GM18511 (cell line): ENCODE measurements at regions not wholly inside any gene's neighbourhood (a gene's known extent, or its start where the extent isn't known, plus 50 kb on each side); places are given as distances from the start of the nearest gene placed in this dataset.
A peak's percentile ranks its signal among the peaks of the same experiment; 100 is the strongest.
"Not testable (repeated sequence)": the region's sequence is repeated elsewhere in the genome, so short reads cannot be mapped to it uniquely, and the experiment has no call there.

Experiments used
- ATAC-seq: cut with Tn5 transposase; IDR thresholded peaks from one replicate; pipeline ENCODE4 v1.9.1; 2021; ENCODE audit warnings: mild to moderate bottlenecking, moderate library complexity; ENCODE audit not compliant: unreplicated experiment

DNA sequence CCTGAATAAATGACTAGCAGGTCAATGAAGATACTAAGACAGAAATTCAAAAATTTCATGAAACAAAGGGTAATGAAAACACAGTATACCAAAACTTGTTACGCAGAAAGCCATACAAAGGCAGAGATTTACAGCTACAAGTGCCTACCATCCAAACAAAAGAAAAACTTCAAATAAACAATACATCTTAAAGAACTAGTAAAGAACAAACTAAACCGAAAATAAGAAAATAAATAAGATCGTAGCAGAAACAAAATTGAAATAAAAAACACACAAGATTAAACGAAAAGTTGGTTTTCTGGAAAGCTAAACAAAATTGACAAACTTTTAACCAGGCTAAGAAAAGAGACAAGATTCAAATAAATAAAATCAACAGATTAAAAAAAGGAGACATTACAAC, 51.5 kb downstream of the VPREB1 start:
- not testable (repeated sequence) for ATAC-seq

DNA sequence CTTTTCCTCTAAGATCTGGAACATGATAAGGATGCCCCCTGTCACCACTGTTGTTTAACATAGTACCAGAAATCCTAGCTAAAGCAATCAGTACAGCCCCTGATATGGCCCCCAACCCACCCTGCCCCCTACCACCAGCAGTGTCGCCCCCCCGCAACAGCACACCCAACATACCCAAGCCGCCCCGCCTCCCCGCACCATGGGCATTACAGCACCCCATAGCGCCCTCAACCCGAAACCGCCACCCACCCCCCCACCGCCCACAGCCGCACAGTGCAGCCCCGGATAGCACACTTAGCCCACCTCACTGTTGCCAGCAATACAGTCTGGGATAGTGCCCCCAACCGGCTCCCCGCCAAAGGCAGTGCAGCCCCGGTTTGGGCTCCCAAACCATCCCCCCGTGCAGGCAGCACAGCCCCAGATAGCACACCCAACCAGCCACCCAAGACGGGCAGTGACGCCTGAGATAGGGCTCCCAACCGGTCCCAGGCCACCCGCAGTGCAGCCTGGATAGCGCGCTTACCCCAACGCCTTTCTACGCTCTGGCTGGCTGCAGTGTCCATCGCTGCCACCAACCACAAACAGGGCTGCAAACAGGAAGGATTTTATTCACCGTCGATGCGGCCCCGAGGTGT, 52.7 kb downstream of the VPREB1 start:
- not testable (repeated sequence) for ATAC-seq

DNA sequence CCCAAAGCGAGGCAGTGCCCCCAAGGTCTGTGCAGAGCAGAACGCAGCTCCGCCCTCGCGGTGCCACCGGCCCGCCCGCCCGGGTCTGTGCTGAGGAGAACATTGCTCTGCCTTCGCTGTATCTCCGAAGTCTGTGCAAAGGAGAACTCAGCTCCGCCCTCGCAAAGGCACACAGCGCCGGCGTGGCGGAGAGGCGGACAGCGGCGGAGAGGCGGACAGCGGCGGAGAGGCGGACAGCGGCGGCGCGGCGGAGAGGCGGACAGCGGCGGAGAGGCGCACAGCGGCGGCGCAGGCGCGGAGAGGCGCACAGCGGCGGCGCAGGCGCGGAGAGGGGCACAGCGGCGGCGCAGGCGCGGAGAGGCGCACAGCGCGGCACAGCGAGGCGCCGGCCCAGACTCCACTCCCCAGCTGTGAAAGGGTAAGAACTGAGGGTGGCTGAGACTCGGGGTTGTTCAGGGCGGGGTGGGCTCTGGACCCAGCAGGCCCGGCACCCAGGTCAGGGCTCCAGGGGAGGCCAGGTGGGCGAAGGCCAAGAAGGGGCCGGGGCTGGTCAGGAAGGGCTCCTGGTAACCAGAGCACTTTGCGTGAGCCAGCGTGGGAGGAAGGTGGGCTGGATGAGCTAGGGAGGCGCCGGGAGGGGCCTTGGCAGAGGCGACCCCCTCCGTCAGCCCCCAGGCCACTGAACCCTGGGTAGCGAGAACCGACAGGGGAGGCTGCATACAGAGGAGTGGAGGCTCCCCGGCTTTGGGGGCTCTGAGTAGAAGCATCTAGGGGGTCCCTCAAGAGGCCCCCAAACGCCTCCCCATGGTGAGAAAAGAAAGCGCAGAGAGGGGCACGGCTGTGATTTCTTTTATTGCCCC, 53.4 kb downstream of the VPREB1 start:
- ATAC-seq: not testable (repeated sequence)

DNA sequence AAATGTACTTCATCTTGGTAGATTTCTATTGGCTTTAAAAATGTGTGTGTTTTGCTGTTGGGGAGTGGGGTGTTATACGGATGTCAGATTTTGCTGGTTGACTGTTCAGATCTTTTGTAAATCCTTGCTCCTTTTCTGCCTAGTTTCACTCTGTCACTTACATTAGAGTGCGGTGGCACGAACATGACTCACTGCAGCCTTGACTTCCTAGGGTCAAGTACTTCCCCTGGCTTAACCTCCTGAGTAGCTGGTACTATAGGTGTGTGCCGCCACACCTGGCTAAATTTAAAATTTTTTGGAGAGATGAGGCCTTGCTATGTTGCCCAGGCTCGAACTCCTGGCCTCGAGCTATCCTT, 54.0 kb downstream of the VPREB1 start:
- ATAC-seq: not testable (repeated sequence)

DNA sequence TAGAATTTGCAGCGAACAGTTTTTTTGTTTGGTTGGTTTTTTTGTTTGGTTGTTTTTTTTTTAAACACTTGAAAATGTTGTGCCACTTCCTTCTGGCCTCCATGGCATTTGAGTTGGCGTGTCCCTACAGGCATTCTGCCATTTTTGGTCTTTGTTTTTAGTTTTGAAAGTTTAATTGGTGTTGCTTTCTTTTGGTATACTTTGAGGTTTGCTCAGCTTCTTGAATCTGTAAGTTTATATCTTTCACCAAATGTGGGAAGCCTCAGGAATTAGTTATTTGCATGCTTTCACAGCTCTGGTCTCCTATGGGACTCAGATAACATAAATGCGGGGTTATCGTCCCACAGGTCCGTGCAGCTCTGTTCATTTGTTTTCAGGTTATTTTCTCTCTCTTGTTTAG, 55.9 kb downstream of the VPREB1 start:
- not testable (repeated sequence) for ATAC-seq

DNA sequence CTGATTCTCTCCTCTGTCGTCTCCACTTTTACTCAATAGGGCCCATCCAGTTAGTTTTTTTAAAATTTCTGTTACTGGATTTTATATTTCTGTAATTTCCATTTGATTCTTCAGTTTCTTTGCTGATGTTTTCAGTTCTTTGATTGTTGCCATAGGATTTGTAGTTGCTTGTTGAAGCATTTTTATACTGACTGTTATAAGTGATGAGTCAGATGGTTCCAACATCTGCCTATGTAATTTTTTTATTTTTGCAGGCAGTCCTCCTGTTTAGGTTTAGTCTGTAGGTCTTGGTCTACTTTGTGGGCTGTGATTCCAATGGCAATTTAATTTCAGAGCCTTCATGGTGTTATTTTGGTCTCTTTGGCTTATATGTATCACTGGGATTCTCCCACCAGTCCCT, 56.4 kb downstream of the VPREB1 start:
- not testable (repeated sequence) for ATAC-seq

DNA sequence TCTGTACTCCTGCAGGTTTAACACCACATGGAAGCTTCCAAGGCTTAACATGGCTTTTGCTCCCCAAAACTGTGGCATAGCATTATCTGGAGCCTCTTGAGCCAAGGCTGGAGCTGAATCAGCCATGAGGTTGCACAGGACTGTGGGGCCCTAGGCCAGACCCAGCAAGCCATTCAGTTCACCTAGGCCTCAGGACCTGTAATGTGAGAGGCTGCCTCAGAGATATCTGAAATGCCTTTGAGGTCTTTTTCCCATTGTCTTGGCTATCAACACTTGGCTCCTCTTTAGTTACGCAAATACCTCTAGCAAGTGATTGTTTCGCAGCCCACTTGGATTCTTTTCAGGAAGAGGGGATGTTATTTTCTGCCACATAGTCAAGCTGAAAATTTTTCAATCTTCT, 72.0 kb downstream of the VPREB1 start:
- ATAC-seq: no peak

DNA sequence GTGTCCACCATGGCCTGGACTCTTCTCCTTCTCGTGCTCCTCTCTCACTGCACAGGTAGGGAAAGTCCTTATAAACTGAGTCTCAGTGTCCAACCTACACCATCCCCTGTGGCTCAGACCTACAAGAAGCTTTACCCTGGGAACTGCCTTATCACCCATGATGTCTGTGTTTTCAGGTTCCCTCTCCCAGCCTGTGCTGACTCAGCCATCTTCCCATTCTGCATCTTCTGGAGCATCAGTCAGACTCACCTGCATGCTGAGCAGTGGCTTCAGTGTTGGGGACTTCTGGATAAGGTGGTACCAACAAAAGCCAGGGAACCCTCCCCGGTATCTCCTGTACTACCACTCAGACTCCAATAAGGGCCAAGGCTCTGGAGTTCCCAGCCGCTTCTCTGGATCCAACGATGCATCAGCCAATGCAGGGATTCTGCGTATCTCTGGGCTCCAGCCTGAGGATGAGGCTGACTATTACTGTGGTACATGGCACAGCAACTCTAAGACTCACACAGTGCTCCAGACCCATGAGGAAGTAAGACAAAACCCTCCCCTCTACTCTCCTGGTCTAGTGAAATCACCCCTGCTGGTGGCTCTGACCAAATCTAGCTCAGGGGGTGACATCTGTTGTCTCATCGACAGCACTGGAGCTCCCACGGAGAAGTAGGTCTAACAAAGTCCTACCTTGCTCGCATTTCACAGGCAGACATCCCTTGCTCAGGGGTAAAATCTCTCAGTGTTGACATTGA, 74.3 kb downstream of the VPREB1 start:
- no peak for ATAC-seq

DNA sequence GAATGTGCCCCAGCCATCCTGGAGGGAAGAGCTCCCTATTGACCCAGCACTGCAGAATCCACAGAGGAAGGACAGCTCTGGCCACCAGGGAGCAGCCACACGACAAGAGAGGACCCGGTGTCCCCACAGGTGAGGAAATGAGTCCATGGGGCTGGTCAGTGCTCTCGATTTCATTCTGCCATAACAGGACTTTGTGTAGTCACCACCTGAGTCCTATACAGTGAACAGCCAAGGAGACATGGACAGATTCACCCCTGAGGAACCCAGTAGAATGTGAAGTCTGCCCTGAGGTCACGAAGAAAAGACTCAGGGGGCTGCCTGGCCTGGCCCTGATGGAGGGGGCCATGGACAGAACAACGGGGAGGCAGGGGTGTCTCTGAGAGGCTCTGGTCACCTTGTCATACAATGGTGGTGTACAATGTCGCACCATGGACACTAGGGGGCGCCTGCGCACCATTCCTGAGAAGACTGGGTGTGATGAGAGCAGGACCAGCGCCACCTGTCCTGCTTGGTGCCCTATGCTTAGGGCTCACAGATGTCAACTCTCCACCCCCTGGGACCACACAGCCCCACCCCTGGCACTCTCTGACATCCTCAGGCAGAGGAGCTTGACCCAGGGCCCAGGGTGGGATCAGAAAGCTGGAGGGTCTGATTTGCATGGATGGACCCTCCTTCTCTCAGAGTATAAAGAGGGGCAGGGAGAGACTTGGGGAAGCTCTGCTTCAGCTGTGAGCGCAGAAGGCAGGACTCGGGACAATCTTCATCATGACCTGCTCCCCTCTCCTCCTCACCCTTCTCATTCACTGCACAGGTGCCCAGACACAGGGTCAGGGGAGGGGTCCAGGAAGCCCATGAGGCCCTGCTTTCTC, 77.4 kb downstream of the VPREB1 start:
- peak; percentile 82 for ATAC-seq

DNA sequence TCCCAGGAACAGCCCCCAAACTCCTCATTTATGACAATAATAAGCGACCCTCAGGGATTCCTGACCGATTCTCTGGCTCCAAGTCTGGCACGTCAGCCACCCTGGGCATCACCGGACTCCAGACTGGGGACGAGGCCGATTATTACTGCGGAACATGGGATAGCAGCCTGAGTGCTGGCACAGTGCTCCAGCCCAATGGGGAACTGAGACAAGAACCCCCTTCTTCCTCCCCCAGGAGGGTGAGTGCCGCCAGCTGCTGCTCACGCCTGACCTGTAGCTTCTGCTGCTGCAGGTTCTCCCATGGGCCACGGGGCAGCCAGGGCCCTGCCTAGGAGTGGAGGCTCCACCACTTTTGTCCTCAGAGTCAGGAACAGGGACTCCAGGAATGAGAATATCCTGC, 78.2 kb downstream of the VPREB1 start:
- ATAC-seq: no peak

DNA sequence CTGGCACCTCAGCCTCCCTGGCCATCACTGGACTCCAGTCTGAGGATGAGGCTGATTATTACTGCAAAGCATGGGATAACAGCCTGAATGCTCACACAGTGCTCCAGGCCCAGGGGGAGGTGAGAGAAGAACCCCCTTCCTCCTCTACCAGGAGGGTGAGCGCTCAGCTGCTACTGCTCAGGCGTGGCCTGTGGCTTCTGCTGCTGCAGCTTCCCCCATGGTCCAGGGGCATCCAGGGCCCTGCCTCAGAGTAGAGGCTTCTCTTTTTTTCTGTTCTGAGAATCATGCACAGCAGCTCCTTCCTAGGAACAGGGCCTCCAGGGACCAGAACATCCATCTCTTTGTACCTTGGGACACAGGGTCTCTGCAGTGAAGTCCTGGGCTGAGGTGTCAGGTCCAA, 83.1 kb downstream of the VPREB1 start:
- ATAC-seq: no peak

DNA sequence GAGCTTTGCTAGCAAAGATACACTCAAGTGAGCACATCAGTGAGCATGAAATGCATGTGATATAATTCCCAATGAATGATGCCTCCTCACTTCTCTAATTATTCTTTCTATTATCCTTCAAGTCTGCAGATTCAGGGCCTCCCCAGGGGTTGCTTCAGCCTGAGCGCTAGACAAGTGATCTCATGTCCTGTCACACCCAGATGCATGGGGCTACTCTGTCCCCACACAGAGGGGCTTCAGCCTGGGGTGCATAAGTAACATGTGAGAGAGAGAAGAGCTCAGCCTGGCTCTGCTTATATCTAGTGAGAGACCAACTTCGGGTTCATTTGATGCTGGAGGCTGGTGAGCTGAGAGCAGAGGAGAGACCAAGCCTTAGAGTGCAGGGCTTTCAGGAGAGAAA, 85.2 kb downstream of the VPREB1 start:
- no peak for ATAC-seq

DNA sequence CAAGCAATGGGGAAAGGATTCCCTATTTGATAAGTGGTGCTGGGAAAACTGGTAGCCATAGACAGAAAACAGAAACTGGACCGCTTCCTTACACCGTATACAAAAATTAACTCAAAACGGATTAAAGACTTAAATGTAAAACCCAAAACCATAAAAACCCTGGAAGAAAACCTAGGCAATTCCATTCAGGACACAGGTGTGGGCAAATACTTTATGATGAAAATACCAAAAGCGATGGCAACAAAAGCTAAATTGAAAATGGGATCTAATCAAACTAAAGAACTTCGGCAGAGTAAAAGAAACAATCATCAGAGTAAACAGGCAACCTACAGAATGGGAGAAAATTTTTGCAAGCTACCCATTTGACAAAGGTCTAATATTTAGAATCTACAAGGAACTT, 91.1 kb downstream of the VPREB1 start:
- ATAC-seq: not testable (repeated sequence)

DNA sequence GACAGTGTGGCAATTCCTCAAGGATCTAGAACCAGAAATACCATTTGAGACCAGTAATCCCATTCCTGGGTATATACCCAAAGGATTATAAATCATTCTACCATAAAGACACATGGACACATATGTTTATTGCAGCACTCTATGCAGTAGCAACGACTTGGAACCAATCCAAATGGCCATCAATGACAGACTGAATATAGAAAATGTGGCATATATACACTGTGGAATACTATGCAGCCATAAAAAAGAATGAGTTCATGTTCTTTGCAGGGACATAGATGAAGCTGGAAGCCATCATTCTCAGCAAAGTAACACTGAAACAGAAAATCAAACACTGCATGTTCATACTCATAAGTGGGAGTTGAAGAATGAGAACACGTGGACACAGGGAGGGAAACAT, 91.7 kb downstream of the VPREB1 start:
- not testable (repeated sequence) for ATAC-seq

DNA sequence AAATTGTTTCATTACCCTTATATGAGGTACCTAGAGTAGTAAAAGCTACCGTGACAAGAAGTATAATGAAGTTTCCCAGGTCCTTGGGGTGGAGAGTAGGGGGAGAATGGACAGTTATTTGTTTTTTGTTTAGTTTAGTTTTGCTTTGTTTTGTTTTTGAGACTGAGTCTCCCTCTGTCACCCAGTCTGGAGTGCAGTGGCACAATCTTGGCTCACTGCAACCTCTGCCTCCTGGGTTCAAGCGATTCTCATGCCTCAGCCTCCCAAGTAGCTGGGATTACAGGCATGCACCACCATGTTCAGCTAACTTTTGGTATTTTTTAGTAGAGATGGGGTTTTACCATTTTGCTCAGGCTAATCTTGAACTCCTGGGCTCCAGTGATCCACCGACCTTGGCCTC, 94.2 kb downstream of the VPREB1 start:
- not testable (repeated sequence) for ATAC-seq

DNA sequence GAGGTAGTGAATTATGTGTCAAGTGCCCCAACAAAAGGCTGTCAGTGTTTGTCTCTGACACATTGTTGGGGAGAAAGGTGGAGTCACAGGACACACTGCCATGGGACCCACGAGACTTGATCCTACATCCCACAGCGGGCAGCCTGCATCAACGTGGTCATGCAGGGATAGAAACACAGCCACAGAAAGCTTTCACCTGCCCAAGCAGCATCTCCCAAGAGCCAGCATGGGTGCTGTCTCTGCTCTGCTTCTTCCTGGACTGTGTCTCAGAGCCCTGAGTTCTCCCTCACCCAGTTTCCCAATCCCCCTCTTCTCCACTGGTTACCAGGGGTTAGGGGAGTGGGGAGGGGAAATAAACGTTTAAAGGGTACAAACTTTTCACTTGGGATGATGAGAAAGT, 97.2 kb downstream of the VPREB1 start:
- ATAC-seq: no peak

DNA sequence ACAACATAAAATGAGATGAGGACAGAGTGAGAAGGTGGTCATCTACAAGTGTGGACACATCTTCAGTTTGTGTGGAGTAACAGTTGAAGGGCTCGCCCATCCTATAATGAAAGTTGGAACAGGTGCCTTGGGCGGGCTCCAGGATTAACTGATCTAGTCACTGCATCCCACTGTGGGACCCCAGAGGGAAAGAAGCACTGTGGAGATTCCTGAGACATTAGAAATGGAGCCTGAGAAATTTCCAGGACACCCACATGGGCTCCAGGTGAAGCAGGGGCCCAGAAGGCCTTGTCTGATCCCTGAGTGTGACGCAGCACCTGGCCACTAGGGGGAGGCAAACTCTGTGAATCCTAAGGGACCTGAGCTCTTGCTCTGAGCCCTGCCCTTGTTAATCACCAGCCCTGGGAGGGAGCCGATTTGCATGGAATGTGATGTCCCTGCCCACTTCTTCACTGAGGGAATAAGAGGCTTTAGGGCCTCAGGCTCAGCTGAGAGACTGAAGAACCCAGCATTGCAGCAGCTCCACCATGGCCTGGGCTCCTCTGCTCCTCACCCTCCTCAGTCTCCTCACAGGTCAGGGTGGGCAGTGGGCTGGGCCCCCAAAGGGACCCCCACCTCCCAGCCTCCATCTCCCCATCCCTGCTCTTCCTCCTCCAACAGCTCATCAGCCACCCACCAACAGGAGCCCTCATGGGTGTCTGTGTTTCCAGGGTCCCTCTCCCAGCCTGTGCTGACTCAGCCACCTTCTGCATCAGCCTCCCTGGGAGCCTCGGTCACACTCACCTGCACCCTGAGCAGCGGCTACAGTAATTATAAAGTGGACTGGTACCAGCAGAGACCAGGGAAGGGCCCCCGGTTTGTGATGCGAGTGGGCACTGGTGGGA, 98.4 kb downstream of the VPREB1 start:
- no peak for ATAC-seq

DNA sequence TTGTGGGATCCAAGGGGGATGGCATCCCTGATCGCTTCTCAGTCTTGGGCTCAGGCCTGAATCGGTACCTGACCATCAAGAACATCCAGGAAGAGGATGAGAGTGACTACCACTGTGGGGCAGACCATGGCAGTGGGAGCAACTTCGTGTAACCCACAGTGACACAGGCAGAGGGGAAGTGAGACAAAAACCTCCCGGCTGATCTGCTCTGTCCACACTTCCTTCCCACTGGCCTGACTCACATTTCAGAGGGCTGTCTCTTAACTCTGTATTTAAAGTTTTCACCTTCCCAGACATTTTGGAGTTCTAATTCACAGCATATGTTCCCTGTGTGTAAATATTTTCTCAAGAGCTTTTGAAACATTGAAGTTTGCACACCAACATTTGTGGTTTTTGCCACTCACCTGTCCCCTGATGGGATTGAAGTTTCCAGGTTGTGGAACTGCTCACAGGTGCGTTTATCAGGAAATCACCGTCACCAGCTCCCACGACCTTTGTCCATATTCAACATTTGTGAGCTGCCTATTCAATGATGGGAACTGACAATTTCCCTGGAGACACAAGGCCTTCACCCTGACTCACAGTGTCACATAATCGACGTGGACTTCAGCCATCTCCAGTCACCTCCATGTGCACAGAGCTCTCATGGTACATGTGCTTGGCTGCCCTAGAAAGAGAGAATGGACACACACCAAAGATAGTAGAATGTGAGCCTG, 99.2 kb downstream of the VPREB1 start:
- no peak for ATAC-seq

DNA sequence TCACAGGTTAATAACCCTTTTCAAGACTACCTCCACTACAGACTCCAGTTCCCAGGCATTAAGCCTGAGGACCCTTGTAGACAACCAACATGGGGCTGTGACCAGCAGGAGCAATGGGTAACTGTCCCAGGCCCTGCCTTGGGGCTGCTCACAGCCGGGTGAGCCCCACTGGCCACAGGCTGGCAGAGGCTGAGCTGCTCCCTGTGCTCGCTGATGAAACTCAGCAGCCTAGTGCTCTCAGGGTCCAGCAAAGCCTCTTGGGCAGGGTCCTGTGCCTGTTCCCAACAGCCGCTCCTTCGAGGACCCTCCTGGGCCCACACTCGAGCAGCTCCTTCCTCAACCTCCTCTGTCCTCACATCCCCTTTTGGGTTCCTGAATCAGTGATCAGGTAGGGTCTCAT, 99.8 kb downstream of the VPREB1 start:
- ATAC-seq: no peak
